Stimulated activated memory B cell treated with anti-CD40 and anti-IgM and Interleukin-4, amounts not matched to agents 10 μg/mL and 1 μg/mL and 100 μg/mL, for 72 hours (primary cell): ENCODE measurements at regions not wholly inside any gene's neighbourhood (a gene's known extent, or its start where the extent isn't known, plus 50 kb on each side); places are given as distances from the start of the nearest gene placed in this dataset.

Experiments used
- ATAC-seq: fragments of 150-1000 bp; cut with Tn5 transposase; 2 replicates; pipeline ENCODE4 v1.10.0; 2021
- H3K27ac Mint-ChIP-seq: one replicate; pipeline ENCODE4 v1.8.0; 2022; ENCODE audit warnings: mild to moderate bottlenecking, mixed read lengths
- H3K27me3 Mint-ChIP-seq: one replicate; pipeline ENCODE4 v1.8.0; 2022; ENCODE audit warnings: mixed read lengths
- H3K36me3 Mint-ChIP-seq: one replicate; pipeline ENCODE4 v1.8.0; 2022; ENCODE audit warnings: mixed read lengths
- H3K4me1 Mint-ChIP-seq: one replicate; pipeline ENCODE4 v1.8.0; 2022; ENCODE audit warnings: mixed read lengths
- H3K4me3 Mint-ChIP-seq: one replicate; pipeline ENCODE4 v1.8.0; 2022; ENCODE audit warnings: mild to moderate bottlenecking, moderate library complexity, mixed read lengths
- H3K9me3 Mint-ChIP-seq: one replicate; pipeline ENCODE4 v1.8.0; 2022; ENCODE audit warnings: mixed read lengths

- H3K27me3 Mint-ChIP-seq = no peaks in the 10 kb centered on the region
- H3K4me3 Mint-ChIP-seq = no peak overlapping the region
- H3K27ac Mint-ChIP-seq = no peak overlapping the region
- H3K4me1 Mint-ChIP-seq = no peaks in the 10 kb centered on the region
- no peaks in the 10 kb centered on the region for H3K36me3 Mint-ChIP-seq
- no peak for ATAC-seq
- H3K9me3 Mint-ChIP-seq = peaks cover 13% of the 10 kb centered on the region
These were observed 248.5 kb downstream of the BTBD3 start for GRCh38 chr20:12166053-12166717.

- Mint-ChIP-seq H3K27ac (no peak overlapping the region), H3K4me3 (no peak overlapping the region), H3K9me3 (peaks cover 17% of the 10 kb centered on the region), H3K27me3 (no peaks in the 10 kb centered on the region), H3K36me3 (no peaks in the 10 kb centered on the region), H3K4me1 (no peaks in the 10 kb centered on the region)
- ATAC-seq = no peak
These were observed 252.7 kb downstream of the BTBD3 start for GRCh38 chr20:12170406-12170805.

GRCh38 chr20:12171923-12172524 is 254.3 kb downstream of the BTBD3 start:
- Mint-ChIP-seq H3K4me1 (no peaks in the 10 kb centered on the region), H3K4me3 (no peak overlapping the region), H3K27me3 (no peaks in the 10 kb centered on the region), H3K36me3 (no peaks in the 10 kb centered on the region), H3K27ac (no peak overlapping the region), H3K9me3 (peaks cover 18% of the 10 kb centered on the region)
- no peak for ATAC-seq

GRCh38 chr20:12173347-12174012 is 255.8 kb downstream of the BTBD3 start:
- no peak for ATAC-seq
- Mint-ChIP-seq H3K4me1 (no peaks in the 10 kb centered on the region), H3K4me3 (no peak overlapping the region), H3K36me3 (no peaks in the 10 kb centered on the region), H3K9me3 (peaks cover 12% of the 10 kb centered on the region), H3K27me3 (no peaks in the 10 kb centered on the region), H3K27ac (no peak overlapping the region)

- Mint-ChIP-seq H3K36me3 (no peaks in the 10 kb centered on the region), H3K4me3 (no peak overlapping the region), H3K9me3 (peaks cover 9% of the 10 kb centered on the region), H3K4me1 (no peaks in the 10 kb centered on the region), H3K27ac (no peak overlapping the region), H3K27me3 (no peaks in the 10 kb centered on the region)
- ATAC-seq = no peak
These were observed 257.8 kb downstream of the BTBD3 start for GRCh38 chr20:12175538-12175937.

- H3K9me3 Mint-ChIP-seq = peaks cover 5% of the 10 kb centered on the region
- H3K36me3 Mint-ChIP-seq = no peaks in the 10 kb centered on the region
- ATAC-seq = no peak
- no peaks in the 10 kb centered on the region for H3K27me3 Mint-ChIP-seq
- H3K27ac Mint-ChIP-seq = no peak overlapping the region
- H3K4me3 Mint-ChIP-seq = no peak overlapping the region
- no peaks in the 10 kb centered on the region for H3K4me1 Mint-ChIP-seq
These were observed 260.1 kb downstream of the BTBD3 start for GRCh38 chr20:12177657-12178293.

- no peak overlapping the region for H3K27ac Mint-ChIP-seq
- no peaks in the 10 kb centered on the region for H3K27me3 Mint-ChIP-seq
- peaks cover 5% of the 10 kb centered on the region for H3K9me3 Mint-ChIP-seq
- H3K4me3 Mint-ChIP-seq = no peak overlapping the region
- no peak for ATAC-seq
- no peaks in the 10 kb centered on the region for H3K4me1 Mint-ChIP-seq
- H3K36me3 Mint-ChIP-seq = no peaks in the 10 kb centered on the region
These were observed 262.0 kb downstream of the BTBD3 start for GRCh38 chr20:12179692-12180091.

GRCh38 chr20:12180107-12180661 is 262.5 kb downstream of the BTBD3 start:
- no peak overlapping the region for H3K4me3 Mint-ChIP-seq
- no peak for ATAC-seq
- no peak overlapping the region for H3K27ac Mint-ChIP-seq
- no peaks in the 10 kb centered on the region for H3K4me1 Mint-ChIP-seq
- no peaks in the 10 kb centered on the region for H3K36me3 Mint-ChIP-seq
- H3K27me3 Mint-ChIP-seq = no peaks in the 10 kb centered on the region
- H3K9me3 Mint-ChIP-seq = peaks cover 3% of the 10 kb centered on the region

- no peak overlapping the region for H3K27ac Mint-ChIP-seq
- no peak for ATAC-seq
- H3K9me3 Mint-ChIP-seq = peaks cover 7% of the 10 kb centered on the region
- no peaks in the 10 kb centered on the region for H3K4me1 Mint-ChIP-seq
- no peak overlapping the region for H3K4me3 Mint-ChIP-seq
- no peaks in the 10 kb centered on the region for H3K27me3 Mint-ChIP-seq
- no peaks in the 10 kb centered on the region for H3K36me3 Mint-ChIP-seq
These were observed 280.6 kb downstream of the BTBD3 start for GRCh38 chr20:12198281-12198680.

- H3K9me3 Mint-ChIP-seq = peaks cover 7% of the 10 kb centered on the region
- H3K4me1 Mint-ChIP-seq = no peaks in the 10 kb centered on the region
- H3K36me3 Mint-ChIP-seq = no peaks in the 10 kb centered on the region
- no peak overlapping the region for H3K4me3 Mint-ChIP-seq
- no peak overlapping the region for H3K27ac Mint-ChIP-seq
- H3K27me3 Mint-ChIP-seq = no peaks in the 10 kb centered on the region
- no peak for ATAC-seq
These were observed 282.0 kb downstream of the BTBD3 start for GRCh38 chr20:12199703-12200102.

- peaks cover 7% of the 10 kb centered on the region for H3K9me3 Mint-ChIP-seq
- no peaks in the 10 kb centered on the region for H3K36me3 Mint-ChIP-seq
- H3K4me3 Mint-ChIP-seq = no peak overlapping the region
- no peaks in the 10 kb centered on the region for H3K27me3 Mint-ChIP-seq
- ATAC-seq = no peak
- H3K27ac Mint-ChIP-seq = no peak overlapping the region
- H3K4me1 Mint-ChIP-seq = no peaks in the 10 kb centered on the region
These were observed 283.7 kb downstream of the BTBD3 start for GRCh38 chr20:12201289-12201991.

- Mint-ChIP-seq H3K9me3 (peaks cover 7% of the 10 kb centered on the region), H3K27ac (no peak overlapping the region), H3K36me3 (no peaks in the 10 kb centered on the region), H3K27me3 (no peaks in the 10 kb centered on the region), H3K4me1 (no peaks in the 10 kb centered on the region), H3K4me3 (no peak overlapping the region)
- no peak for ATAC-seq
These were observed 285.7 kb downstream of the BTBD3 start for GRCh38 chr20:12203399-12203798.

- Mint-ChIP-seq H3K9me3 (peaks cover 7% of the 10 kb centered on the region), H3K4me3 (no peak overlapping the region), H3K27me3 (no peaks in the 10 kb centered on the region), H3K27ac (no peak overlapping the region), H3K36me3 (no peaks in the 10 kb centered on the region), H3K4me1 (no peaks in the 10 kb centered on the region)
- ATAC-seq = no peak
These were observed 286.3 kb downstream of the BTBD3 start for GRCh38 chr20:12203981-12204380.

GRCh38 chr20:12207875-12208274 is 290.2 kb downstream of the BTBD3 start:
- no peak for ATAC-seq
- H3K4me1 Mint-ChIP-seq = no peaks in the 10 kb centered on the region
- H3K27ac Mint-ChIP-seq = no peak overlapping the region
- no peak overlapping the region for H3K4me3 Mint-ChIP-seq
- no peaks in the 10 kb centered on the region for H3K36me3 Mint-ChIP-seq
- no peaks in the 10 kb centered on the region for H3K27me3 Mint-ChIP-seq
- H3K9me3 Mint-ChIP-seq = peaks cover 6% of the 10 kb centered on the region

- no peaks in the 10 kb centered on the region for H3K27me3 Mint-ChIP-seq
- H3K27ac Mint-ChIP-seq = no peak overlapping the region
- H3K36me3 Mint-ChIP-seq = no peaks in the 10 kb centered on the region
- H3K4me1 Mint-ChIP-seq = no peaks in the 10 kb centered on the region
- H3K4me3 Mint-ChIP-seq = no peak overlapping the region
- ATAC-seq = no peak
- peaks cover 6% of the 10 kb centered on the region for H3K9me3 Mint-ChIP-seq
These were observed 292.9 kb downstream of the BTBD3 start for GRCh38 chr20:12210591-12210990.
